ENCODE measurements at regions not wholly inside any gene's neighbourhood (a gene's known extent, or its start where the extent isn't known, plus 50 kb on each side); places are given as distances from the start of the nearest gene placed in this dataset.

DNA sequence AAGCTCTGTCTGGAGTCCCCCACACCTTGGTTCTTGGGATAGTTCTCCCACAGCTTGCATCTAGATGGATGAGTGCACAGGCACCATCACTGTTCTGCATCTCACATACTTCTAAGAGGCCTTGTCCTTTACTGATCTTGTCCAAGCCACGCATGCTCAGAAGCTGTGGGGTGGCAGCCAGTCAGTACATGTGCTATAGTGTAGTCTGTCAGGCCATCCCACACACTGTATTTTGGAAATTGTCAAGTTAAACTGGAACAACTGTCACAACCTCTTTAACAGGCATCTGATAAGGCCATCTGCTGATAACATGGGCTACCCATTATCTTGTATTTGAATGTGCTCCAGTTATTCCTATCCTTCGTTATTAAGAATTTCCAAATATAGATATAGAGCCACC lies 296.5 kb upstream of the AZI2 start:
- Histone ChIP-seq H3K27me3 (ENCODE audit: control insufficient read depth, insufficient read depth, low read length) (no peaks in the 10 kb centered on the region), H3K36me3 (ENCODE audit: control insufficient read depth, insufficient read depth, low read length) (no peaks in the 10 kb centered on the region), H3K4me1 (ENCODE audit: control insufficient read depth, insufficient read depth, low read length) (no peaks in the 10 kb centered on the region), H3K27ac (ENCODE audit: low read length) (no peak overlapping the region), H3K4me3 (ENCODE audit: low read depth in 2 of 2, low read length in 2 of 2) (no peak overlapping the region), H3K9me3 (ENCODE audit: control insufficient read depth, insufficient read depth, low read depth, low read length) (no peaks in the 10 kb centered on the region)
- TF ChIP-seq SIN3A (IDR thresholded peaks at IDR 0.05; ENCODE audit: borderline replicate concordance, insufficient read depth, low read depth, low read length) (no peak), TCF7L2 (IDR thresholded peaks at IDR 0.05; ENCODE audit: low read depth, low read length) (no peak), POLR2AphosphoS5 (IDR thresholded peaks at IDR 0.05; ENCODE audit: low read depth, low read length) (no peak)
- TF ChIP-seq, protein P1, sequence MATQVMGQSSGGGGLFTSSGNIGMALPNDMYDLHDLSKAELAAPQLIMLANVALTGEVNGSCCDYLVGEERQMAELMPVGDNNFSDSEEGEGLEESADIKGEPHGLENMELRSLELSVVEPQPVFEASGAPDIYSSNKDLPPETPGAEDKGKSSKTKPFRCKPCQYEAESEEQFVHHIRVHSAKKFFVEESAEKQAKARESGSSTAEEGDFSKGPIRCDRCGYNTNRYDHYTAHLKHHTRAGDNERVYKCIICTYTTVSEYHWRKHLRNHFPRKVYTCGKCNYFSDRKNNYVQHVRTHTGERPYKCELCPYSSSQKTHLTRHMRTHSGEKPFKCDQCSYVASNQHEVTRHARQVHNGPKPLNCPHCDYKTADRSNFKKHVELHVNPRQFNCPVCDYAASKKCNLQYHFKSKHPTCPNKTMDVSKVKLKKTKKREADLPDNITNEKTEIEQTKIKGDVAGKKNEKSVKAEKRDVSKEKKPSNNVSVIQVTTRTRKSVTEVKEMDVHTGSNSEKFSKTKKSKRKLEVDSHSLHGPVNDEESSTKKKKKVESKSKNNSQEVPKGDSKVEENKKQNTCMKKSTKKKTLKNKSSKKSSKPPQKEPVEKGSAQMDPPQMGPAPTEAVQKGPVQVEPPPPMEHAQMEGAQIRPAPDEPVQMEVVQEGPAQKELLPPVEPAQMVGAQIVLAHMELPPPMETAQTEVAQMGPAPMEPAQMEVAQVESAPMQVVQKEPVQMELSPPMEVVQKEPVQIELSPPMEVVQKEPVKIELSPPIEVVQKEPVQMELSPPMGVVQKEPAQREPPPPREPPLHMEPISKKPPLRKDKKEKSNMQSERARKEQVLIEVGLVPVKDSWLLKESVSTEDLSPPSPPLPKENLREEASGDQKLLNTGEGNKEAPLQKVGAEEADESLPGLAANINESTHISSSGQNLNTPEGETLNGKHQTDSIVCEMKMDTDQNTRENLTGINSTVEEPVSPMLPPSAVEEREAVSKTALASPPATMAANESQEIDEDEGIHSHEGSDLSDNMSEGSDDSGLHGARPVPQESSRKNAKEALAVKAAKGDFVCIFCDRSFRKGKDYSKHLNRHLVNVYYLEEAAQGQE (IDR thresholded peaks at IDR 0.05; ENCODE audit: insufficient read depth in 1 of 2, low read depth in 2 of 2, low read length in 1 of 2), result no peak
- TF ChIP-seq, protein P2, sequence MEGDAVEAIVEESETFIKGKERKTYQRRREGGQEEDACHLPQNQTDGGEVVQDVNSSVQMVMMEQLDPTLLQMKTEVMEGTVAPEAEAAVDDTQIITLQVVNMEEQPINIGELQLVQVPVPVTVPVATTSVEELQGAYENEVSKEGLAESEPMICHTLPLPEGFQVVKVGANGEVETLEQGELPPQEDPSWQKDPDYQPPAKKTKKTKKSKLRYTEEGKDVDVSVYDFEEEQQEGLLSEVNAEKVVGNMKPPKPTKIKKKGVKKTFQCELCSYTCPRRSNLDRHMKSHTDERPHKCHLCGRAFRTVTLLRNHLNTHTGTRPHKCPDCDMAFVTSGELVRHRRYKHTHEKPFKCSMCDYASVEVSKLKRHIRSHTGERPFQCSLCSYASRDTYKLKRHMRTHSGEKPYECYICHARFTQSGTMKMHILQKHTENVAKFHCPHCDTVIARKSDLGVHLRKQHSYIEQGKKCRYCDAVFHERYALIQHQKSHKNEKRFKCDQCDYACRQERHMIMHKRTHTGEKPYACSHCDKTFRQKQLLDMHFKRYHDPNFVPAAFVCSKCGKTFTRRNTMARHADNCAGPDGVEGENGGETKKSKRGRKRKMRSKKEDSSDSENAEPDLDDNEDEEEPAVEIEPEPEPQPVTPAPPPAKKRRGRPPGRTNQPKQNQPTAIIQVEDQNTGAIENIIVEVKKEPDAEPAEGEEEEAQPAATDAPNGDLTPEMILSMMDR (IDR thresholded peaks at IDR 0.05), result no peak
- POLR2A ChIA-PET, result no interaction called here
- in situ Hi-C loops (cut with HindIII; ENCODE audit: low pct_unique_long_range_greater_than_20kb, low sequenced_read_pairs), result no loop called here
- CTCF ChIA-PET, result no interaction called here
- ATAC-seq (no peak), DNase-seq (ENCODE audit: low read depth, low spot score) (no peak)
- no TSS peak for BruUV-seq (replicated peaks)
- intact Hi-C loops (cut with micrococcal nuclease; ENCODE audit: unreplicated experiment), result no loop called here

GRCh38 chr3:28646435-28646834 lies 297.8 kb upstream of the AZI2 start:
- Histone ChIP-seq H3K4me1 (ENCODE audit: control insufficient read depth, insufficient read depth, low read length) (no peaks in the 10 kb centered on the region), H3K4me3 (ENCODE audit: low read depth in 2 of 2, low read length in 2 of 2) (no peak overlapping the region), H3K27ac (ENCODE audit: low read length) (no peak overlapping the region), H3K9me3 (ENCODE audit: control insufficient read depth, insufficient read depth, low read depth, low read length) (no peaks in the 10 kb centered on the region), H3K36me3 (ENCODE audit: control insufficient read depth, insufficient read depth, low read length) (no peaks in the 10 kb centered on the region), H3K27me3 (ENCODE audit: control insufficient read depth, insufficient read depth, low read length) (no peaks in the 10 kb centered on the region)
- CTCF ChIA-PET, result no interaction called here
- ATAC-seq, result no peak
- intact Hi-C loops (cut with micrococcal nuclease; ENCODE audit: unreplicated experiment) (no loop called here), in situ Hi-C loops (cut with HindIII; ENCODE audit: low pct_unique_long_range_greater_than_20kb, low sequenced_read_pairs) (no loop called here)
- POLR2A ChIA-PET, result no interaction called here
- DNase-seq (ENCODE audit: low read depth, low spot score), result no peak
- no peak for TF ChIP-seq POLR2AphosphoS5 (IDR thresholded peaks at IDR 0.05; ENCODE audit: low read depth, low read length)
- no peak for TF ChIP-seq TCF7L2 (IDR thresholded peaks at IDR 0.05; ENCODE audit: low read depth, low read length)
- TF ChIP-seq SIN3A (IDR thresholded peaks at IDR 0.05; ENCODE audit: borderline replicate concordance, insufficient read depth, low read depth, low read length), result no peak
- TF ChIP-seq, protein P2 (IDR thresholded peaks at IDR 0.05), result no peak
- TF ChIP-seq, protein P1 (IDR thresholded peaks at IDR 0.05; ENCODE audit: insufficient read depth in 1 of 2, low read depth in 2 of 2, low read length in 1 of 2), result no peak
- no TSS peak for BruUV-seq (replicated peaks)
